ENCODE measurements at regions not wholly inside any gene's neighbourhood (a gene's known extent, or its start where the extent isn't known, plus 50 kb on each side); places are given as distances from the start of the nearest gene placed in this dataset.

- TF ChIP-seq SP1 (IDR thresholded peaks at IDR 0.05; ENCODE audit: low read depth) (no peak), CTCF (IDR thresholded peaks at IDR 0.05 in 2 of 3, conservative IDR thresholded peaks at IDR 0.05 in 1 of 3; ENCODE audit: borderline replicate concordance in 1 of 3, insufficient read depth in 1 of 3, low read depth in 2 of 3, low read length in 2 of 3) (peak in 1 of 3 experiments; percentile 18; a peak in 1 of 6 replicates), RAD21 (IDR thresholded peaks at IDR 0.05; ENCODE audit: low read depth) (0 out of 2 replicates have a peak, but pooled peaks have one; percentile 27)
- no TSS peak for BruUV-seq (replicated peaks)
- Histone ChIP-seq H3K9me2 (ENCODE audit: insufficient read depth) (no peaks in the 10 kb centered on the region), H3K4me2 (ENCODE audit: low read length) (no peak overlapping the region), H3K79me2 (ENCODE audit: insufficient read depth, low read length) (no peaks in the 10 kb centered on the region), H3K36me3 (ENCODE audit: control insufficient read depth in 1 of 2, insufficient read depth in 2 of 2, low read length in 2 of 2) (no peaks in the 10 kb centered on the region), H3K27ac (ENCODE audit: low read depth, low read length) (no peak overlapping the region), H3K9me3 (ENCODE audit: control insufficient read depth in 1 of 2, insufficient read depth in 1 of 2, low read depth in 1 of 2, low read length in 2 of 2) (no peaks in the 10 kb centered on the region), H3K4me3 (replicated peaks in 1 of 2; ENCODE audit: low read depth in 1 of 2, low read length in 2 of 2) (no peak overlapping the region), H3K4me1 (ENCODE audit: control insufficient read depth in 1 of 2, insufficient read depth in 2 of 2, low read length in 2 of 2) (no peaks in the 10 kb centered on the region), H2AFZ (ENCODE audit: low read depth, low read length, poor library complexity, severe bottlenecking) (no peak overlapping the region), H3K9ac (ENCODE audit: low read length) (no peak overlapping the region), H3K27me3 (ENCODE audit: insufficient read depth, low read length) (no peaks in the 10 kb centered on the region), H4K20me1 (ENCODE audit: insufficient read depth) (no peaks in the 10 kb centered on the region)
- ChIA-PET RAD21 (ENCODE audit: low non-redundant PET in 1 of 2, low total read pairs in 2 of 2, uncharacterized antibody in 2 of 2, unreplicated experiment in 2 of 2) (no interaction called here), CTCF (no interaction called here), POLR2A (no interaction called here)
- ATAC-seq = no peak
- no peak for DNase-seq (ENCODE audit: low read depth, low spot score)
- intact Hi-C loops (cut with micrococcal nuclease) = no loop called here
These were observed 466.9 kb downstream of the CD83 start for GRCh38 chr6:14584450-14584849.

- H4K20me1 ChIP-seq (ENCODE audit: insufficient read depth) = no peaks in the 10 kb centered on the region
- H3K4me1 ChIP-seq (ENCODE audit: control insufficient read depth in 1 of 2, insufficient read depth in 2 of 2, low read length in 2 of 2) = no peaks in the 10 kb centered on the region
- BruUV-seq (replicated peaks) = no TSS peak
- intact Hi-C loops (cut with micrococcal nuclease) = no loop called here
- POLR2A ChIA-PET = no interaction called here
- no peaks in the 10 kb centered on the region for H3K27me3 ChIP-seq (ENCODE audit: insufficient read depth, low read length)
- no peaks in the 10 kb centered on the region for H3K79me2 ChIP-seq (ENCODE audit: insufficient read depth, low read length)
- H3K9me2 ChIP-seq (ENCODE audit: insufficient read depth) = no peaks in the 10 kb centered on the region
- no peaks in the 10 kb centered on the region for H3K36me3 ChIP-seq (ENCODE audit: control insufficient read depth in 1 of 2, insufficient read depth in 2 of 2, low read length in 2 of 2)
- H3K4me2 ChIP-seq (ENCODE audit: low read length) = no peak overlapping the region
- RAD21 ChIA-PET (ENCODE audit: low non-redundant PET in 1 of 2, low total read pairs in 2 of 2, uncharacterized antibody in 2 of 2, unreplicated experiment in 2 of 2) = no interaction called here
- H3K9me3 ChIP-seq (ENCODE audit: control insufficient read depth in 1 of 2, insufficient read depth in 1 of 2, low read depth in 1 of 2, low read length in 2 of 2) = no peaks in the 10 kb centered on the region
- ATAC-seq (no peak), DNase-seq (ENCODE audit: low read depth, low spot score) (no peak)
- no peak overlapping the region for H3K27ac ChIP-seq (ENCODE audit: low read depth, low read length)
- no peak overlapping the region for H3K9ac ChIP-seq (ENCODE audit: low read length)
- CTCF ChIA-PET = no interaction called here
- no peak overlapping the region for H3K4me3 ChIP-seq (replicated peaks in 1 of 2; ENCODE audit: low read depth in 1 of 2, low read length in 2 of 2)
- no peak for TF ChIP-seq EZH2 (IDR thresholded peaks at IDR 0.05)
- no peak for TF ChIP-seq ZBTB33 (IDR thresholded peaks at IDR 0.05; ENCODE audit: extremely low read depth, insufficient replicate concordance, low read length)
- TF ChIP-seq YY1 (IDR thresholded peaks at IDR 0.05; ENCODE audit: extremely low read depth, insufficient replicate concordance, low read depth, low read length) = no peak
- no peak for TF ChIP-seq REST (IDR thresholded peaks at IDR 0.05; ENCODE audit: low read depth)
- no peak for TF ChIP-seq SRF (IDR thresholded peaks at IDR 0.05; ENCODE audit: low read depth)
- no peak overlapping the region for H2AFZ ChIP-seq (ENCODE audit: low read depth, low read length, poor library complexity, severe bottlenecking)
These were observed 468.1 kb downstream of the CD83 start for GRCh38 chr6:14585689-14586088.

Measured in HCT116 (cell line).